Umbilical cord (tissue), 1 donor: ENCODE measurements at regions not wholly inside any gene's neighbourhood (a gene's known extent, or its start where the extent isn't known, plus 50 kb on each side); places are given as distances from the start of the nearest gene placed in this dataset.

Source experiments
- DNase-seq: peaks from one replicate; pipeline ENCODE4 v3.0.0-alpha.2; 2015; ENCODE audit warnings: low spot score

GRCh38 chr7:131105799-131106680 lies 221.6 kb upstream of the MKLN1 start:
- peak; percentile 44 for DNase-seq

GRCh38 chr7:131106681-131107336 lies 220.9 kb upstream of the MKLN1 start:
- DNase-seq: no peak

- peak; percentile 72 for DNase-seq
These were observed 220.1 kb upstream of the MKLN1 start for GRCh38 chr7:131107337-131108211.

GRCh38 chr7:131108212-131108940 lies 219.3 kb upstream of the MKLN1 start:
- DNase-seq: no peak

GRCh38 chr7:131109011-131109758 lies 218.5 kb upstream of the MKLN1 start:
- no peak for DNase-seq

- peak; percentile 49 for DNase-seq
These were observed 217.8 kb upstream of the MKLN1 start for GRCh38 chr7:131109759-131110296.

- no peak for DNase-seq
These were observed 217.2 kb upstream of the MKLN1 start for GRCh38 chr7:131110297-131111080.

GRCh38 chr7:131111081-131111576 lies 216.5 kb upstream of the MKLN1 start:
- peak; percentile 21 for DNase-seq

- no peak for DNase-seq
These were observed 215.9 kb upstream of the MKLN1 start for GRCh38 chr7:131111792-131112191.

- DNase-seq: no peak
These were observed 215.2 kb upstream of the MKLN1 start for GRCh38 chr7:131112431-131112830.

- no peak for DNase-seq
These were observed 212.3 kb upstream of the MKLN1 start for GRCh38 chr7:131115340-131115739.

GRCh38 chr7:131117439-131117838 lies 210.2 kb upstream of the MKLN1 start:
- DNase-seq: no peak

- no peak for DNase-seq
These were observed 208.3 kb upstream of the MKLN1 start for GRCh38 chr7:131119381-131119780.

GRCh38 chr7:131122394-131122793 lies 205.3 kb upstream of the MKLN1 start:
- no peak for DNase-seq

GRCh38 chr7:131124001-131124629 lies 203.6 kb upstream of the MKLN1 start:
- DNase-seq: no peak

- no peak for DNase-seq
These were observed 202.8 kb upstream of the MKLN1 start for GRCh38 chr7:131124867-131125266.

- DNase-seq: no peak
These were observed 197.4 kb upstream of the MKLN1 start for GRCh38 chr7:131130324-131130723.

GRCh38 chr7:131131012-131131745 lies 196.5 kb upstream of the MKLN1 start:
- no peak for DNase-seq
